GM12874 (cell line): ENCODE measurements at regions not wholly inside any gene's neighbourhood (a gene's known extent, or its start where the extent isn't known, plus 50 kb on each side); places are given as distances from the start of the nearest gene placed in this dataset.

Experiments
- TF ChIP-seq, protein P1 (sequence below): IDR thresholded peaks from 2 replicates; pipeline ENCODE4 v1.5.1; 2011; ENCODE audit warnings: low read depth, mild to moderate bottlenecking, control low read depth, low read length, moderate library complexity; ENCODE audit not compliant: insufficient read depth

DNA sequence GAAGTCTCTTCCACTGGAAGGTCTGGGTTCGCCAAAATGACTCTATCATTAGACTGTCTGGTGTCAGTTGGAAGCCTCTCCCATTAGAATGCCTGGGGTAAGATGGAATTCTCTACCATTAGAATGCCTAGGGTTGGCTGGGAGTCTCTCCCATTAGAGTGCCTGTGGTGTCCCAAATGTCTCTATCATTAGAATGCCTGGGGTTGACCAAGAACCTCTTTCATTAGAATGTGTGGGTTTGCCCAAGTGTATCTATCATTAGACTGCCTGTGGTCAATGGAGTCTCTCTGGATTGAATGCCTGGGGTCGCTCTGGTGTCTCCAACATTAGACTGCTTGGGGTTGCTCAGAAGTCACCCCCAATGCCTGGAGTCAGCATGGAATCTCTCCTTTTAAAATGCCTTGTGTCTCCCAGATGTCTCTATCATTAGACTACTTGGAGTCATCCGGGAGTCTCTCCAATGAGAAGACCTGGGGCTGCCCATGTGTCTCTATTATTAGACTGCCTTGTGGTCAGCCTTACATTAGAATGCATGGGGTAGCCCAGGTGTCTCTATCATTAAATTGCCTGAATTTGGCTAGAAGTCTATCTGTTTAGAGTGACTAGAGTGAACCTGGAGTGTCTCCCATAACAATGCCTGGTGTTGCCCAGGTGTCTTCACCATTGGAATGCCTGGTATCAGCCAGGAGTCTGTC, 1518.4 kb downstream of the UQCRFS1 start:
- TF ChIP-seq, protein P1, sequence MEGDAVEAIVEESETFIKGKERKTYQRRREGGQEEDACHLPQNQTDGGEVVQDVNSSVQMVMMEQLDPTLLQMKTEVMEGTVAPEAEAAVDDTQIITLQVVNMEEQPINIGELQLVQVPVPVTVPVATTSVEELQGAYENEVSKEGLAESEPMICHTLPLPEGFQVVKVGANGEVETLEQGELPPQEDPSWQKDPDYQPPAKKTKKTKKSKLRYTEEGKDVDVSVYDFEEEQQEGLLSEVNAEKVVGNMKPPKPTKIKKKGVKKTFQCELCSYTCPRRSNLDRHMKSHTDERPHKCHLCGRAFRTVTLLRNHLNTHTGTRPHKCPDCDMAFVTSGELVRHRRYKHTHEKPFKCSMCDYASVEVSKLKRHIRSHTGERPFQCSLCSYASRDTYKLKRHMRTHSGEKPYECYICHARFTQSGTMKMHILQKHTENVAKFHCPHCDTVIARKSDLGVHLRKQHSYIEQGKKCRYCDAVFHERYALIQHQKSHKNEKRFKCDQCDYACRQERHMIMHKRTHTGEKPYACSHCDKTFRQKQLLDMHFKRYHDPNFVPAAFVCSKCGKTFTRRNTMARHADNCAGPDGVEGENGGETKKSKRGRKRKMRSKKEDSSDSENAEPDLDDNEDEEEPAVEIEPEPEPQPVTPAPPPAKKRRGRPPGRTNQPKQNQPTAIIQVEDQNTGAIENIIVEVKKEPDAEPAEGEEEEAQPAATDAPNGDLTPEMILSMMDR = no peak

DNA sequence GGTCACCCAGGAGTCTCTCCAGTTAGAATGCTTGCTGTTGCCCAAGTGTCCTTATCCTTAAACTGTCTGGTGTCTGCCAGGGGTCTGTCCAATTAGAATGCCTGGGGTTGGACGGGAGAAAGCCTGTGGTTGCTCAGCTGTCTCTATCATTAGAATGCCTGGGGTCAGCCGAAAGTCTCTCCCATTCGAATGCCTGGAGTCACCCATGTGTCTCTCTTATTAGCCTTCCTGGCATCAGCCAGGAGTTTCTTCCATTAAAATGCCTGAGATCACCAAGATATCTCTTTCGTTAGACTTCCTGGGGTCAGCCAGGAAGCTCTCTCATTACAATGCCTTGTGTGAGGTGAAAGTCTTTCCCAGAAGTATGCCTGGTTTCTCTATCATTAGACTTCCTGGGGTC, 1521.0 kb downstream of the UQCRFS1 start:
- TF ChIP-seq, protein P1 = no peak

DNA sequence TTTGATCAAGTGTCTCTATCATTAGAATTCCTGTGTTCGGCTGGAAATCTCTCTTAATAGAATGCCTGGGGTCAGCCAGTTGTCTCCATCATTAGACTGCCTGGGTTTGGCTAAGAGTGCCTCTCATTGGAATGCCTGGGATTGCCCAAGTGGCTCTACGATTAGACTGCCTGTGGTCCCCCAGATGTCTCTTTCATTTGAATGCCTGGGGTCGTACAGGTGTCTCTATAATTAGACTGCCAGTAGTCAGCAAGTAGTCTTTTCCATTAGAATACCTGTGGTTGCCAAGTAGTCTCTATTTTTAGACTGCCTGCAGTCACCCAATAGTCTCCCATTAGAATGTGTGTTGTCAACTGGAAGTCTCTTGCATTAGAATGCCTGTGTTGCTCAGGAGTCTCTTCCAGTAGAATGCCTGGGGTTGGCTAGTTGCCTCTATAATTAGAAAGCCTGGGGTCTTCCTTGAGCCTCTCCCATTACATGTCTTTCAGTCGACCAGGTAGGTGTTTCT, 1523.2 kb downstream of the UQCRFS1 start:
- TF ChIP-seq, protein P1 = no peak

DNA sequence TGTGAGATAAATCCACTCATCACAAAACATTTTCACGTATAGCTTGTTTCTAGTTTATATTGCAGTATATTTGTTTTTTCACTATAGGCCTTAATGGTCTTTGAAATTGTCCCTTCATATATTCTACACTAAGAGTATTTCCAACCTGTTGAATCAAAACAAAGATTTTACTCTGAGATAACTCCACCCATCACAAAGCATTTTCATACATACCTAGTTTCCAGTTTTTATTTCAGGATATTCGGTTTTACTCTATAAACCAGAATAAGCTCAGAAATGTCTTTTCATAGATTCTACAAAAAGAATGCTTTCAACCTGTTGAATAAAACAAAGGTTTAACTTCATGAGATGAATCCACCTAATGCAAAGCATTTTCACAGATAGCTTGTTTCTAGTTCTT, 1528.7 kb downstream of the UQCRFS1 start:
- TF ChIP-seq, protein P1 = no peak

DNA sequence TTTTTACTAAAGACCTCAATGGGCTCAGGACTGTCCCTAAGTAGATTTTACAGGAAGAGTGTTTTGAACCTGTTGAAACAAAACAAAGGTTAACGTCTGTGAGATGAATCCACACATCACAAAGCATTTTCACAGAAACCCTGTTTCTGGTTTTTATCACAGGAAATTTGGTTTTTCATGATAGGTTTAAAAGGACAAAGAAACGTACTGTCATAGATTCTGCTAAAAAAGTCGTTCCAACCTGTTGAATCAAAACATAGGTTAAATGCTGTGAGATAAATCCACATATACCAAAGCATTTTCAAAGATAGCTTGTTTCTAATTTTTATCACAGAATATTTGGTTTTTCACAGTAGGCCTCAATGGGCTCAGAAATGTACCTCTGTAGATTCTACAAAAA, 1531.0 kb downstream of the UQCRFS1 start:
- TF ChIP-seq, protein P1 = no peak

DNA sequence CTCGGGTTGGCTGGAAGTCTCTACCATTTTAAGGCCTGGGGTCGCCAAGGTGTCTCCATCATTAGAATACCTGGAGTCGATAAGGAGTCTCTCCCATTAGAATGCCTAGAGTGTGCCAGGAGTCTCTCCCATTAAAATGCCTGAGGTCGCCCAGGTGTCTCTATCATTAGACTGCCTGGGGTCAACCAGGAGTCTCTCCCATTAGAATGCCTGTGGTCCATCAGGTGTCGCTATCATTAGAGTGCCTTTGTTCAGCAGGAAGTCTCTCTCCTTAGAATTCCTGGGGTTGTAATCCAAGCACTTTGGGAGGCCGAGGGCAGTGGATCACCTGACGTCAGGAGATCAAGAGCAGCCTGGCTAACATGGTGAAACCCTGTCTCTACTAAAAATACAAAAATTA, 1533.0 kb downstream of the UQCRFS1 start:
- TF ChIP-seq, protein P1 = no peak

DNA sequence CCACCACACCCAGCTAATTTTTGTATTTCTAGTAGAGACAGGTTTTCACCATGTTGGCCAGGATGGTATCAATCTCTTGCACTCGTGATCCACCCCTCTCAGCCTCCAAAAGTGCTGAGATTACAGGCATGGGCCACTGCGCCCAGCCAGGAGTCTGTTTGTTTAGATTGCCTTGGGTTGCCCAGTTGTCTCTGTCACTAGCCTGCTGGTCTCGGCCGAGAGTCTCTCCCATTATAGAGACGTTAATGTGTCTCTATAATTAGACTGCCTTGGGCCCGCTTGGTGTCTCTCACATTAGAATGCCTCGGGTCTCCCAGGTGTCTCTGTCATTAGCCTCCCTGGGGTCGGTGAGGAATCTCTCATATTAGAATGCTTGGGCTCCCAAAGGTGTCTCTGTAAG, 1533.6 kb downstream of the UQCRFS1 start:
- TF ChIP-seq, protein P1 = no peak

DNA sequence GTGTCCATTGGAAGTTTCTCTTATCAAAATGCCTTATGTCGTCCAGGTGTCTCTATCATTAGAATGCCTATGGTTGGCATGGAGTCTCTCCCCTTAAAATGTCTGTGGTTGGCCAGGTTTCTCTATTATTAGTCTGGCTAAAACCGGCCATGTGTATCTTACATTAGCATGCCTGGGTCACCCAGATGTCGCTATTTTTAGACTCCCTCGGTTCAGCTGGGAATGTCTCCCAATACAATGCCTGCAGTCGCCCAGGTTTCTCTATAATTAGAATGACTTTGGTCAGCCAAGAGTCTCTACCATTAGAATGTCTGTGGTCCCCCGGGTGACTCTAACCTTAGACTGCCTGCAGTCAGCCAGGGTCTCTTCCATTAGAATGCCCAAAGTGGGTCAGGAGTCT, 1536.1 kb downstream of the UQCRFS1 start:
- TF ChIP-seq, protein P1 = no peak
